ENCODE measurements at regions not wholly inside any gene's neighbourhood (a gene's known extent, or its start where the extent isn't known, plus 50 kb on each side); places are given as distances from the start of the nearest gene placed in this dataset.
"Not testable (repeated sequence)": the region's sequence is repeated elsewhere in the genome, so short reads cannot be mapped to it uniquely, and the experiment has no call there.

DNA sequence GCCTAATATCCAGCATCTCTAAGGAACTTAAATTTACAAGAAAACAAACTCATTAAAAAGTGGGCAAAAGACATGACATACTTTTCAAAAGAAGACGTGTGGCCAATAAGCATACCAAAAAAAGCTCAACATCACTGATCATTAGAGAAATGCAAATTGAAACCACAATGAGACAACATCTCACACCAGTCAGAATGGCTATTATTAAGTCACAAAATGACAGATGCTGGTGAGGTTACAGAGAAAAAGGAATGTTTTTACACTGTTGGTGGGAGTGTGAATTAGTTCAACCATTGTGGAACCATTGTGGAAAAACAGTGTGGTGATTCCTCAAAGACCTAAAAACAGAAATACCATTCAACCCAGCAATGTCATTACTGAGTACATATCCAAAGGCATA lies 83.5 kb upstream of the RBMS1 start:
- TF ChIP-seq, protein P1, sequence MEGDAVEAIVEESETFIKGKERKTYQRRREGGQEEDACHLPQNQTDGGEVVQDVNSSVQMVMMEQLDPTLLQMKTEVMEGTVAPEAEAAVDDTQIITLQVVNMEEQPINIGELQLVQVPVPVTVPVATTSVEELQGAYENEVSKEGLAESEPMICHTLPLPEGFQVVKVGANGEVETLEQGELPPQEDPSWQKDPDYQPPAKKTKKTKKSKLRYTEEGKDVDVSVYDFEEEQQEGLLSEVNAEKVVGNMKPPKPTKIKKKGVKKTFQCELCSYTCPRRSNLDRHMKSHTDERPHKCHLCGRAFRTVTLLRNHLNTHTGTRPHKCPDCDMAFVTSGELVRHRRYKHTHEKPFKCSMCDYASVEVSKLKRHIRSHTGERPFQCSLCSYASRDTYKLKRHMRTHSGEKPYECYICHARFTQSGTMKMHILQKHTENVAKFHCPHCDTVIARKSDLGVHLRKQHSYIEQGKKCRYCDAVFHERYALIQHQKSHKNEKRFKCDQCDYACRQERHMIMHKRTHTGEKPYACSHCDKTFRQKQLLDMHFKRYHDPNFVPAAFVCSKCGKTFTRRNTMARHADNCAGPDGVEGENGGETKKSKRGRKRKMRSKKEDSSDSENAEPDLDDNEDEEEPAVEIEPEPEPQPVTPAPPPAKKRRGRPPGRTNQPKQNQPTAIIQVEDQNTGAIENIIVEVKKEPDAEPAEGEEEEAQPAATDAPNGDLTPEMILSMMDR (conservative IDR thresholded peaks at IDR 0.05): not testable (repeated sequence)
- TF ChIP-seq ZFX (IDR thresholded peaks at IDR 0.05): not testable (repeated sequence)

Measured in C4-2B (cell line).